RCC 7860 (cell line): ENCODE measurements at regions not wholly inside any gene's neighbourhood (a gene's known extent, or its start where the extent isn't known, plus 50 kb on each side); places are given as distances from the start of the nearest gene placed in this dataset.
"Not testable (repeated sequence)": the region's sequence is repeated elsewhere in the genome, so short reads cannot be mapped to it uniquely, and the experiment has no call there.

Experiments used
- DNase-seq: peaks from one replicate; pipeline ENCODE4 v3.0.0-alpha.2; 2015; ENCODE audit warnings: low spot score
- FAIRE-seq: peaks from 2 replicates; lab custom pipeline; 2012; peaks lifted over from hg19 to GRCh38; lab: Jason Lieb, UNC

- no peak for FAIRE-seq
- DNase-seq = no peak
These were observed 1112.6 kb downstream of the SLC6A15 start for GRCh38 chr12:83800022-83800421.

GRCh38 chr12:83796531-83796930 lies 1109.8 kb downstream of the TMTC2 start:
- FAIRE-seq = no peak

GRCh38 chr12:83793616-83794015 lies 1106.9 kb downstream of the TMTC2 start:
- no peak for DNase-seq
- FAIRE-seq = no peak

More at GRCh38 chr12:83796531-83796930, 1109.8 kb downstream of the TMTC2 start:
- no peak for DNase-seq

- DNase-seq = no peak
- no peak for FAIRE-seq
These were observed 1097.7 kb downstream of the TMTC2 start for GRCh38 chr12:83784298-83784890.

- DNase-seq (no peak), FAIRE-seq (no peak)
These were observed 1092.8 kb downstream of the TMTC2 start for GRCh38 chr12:83779526-83779925.

GRCh38 chr12:83769151-83769550 lies 1082.4 kb downstream of the TMTC2 start:
- no peak for DNase-seq
- FAIRE-seq = no peak

- FAIRE-seq = no peak
- no peak for DNase-seq
These were observed 1081.0 kb downstream of the TMTC2 start for GRCh38 chr12:83767723-83768122.

GRCh38 chr12:83763425-83763824 lies 1076.7 kb downstream of the TMTC2 start:
- DNase-seq = no peak
- FAIRE-seq = no peak

GRCh38 chr12:83759906-83760305 lies 1073.2 kb downstream of the TMTC2 start:
- DNase-seq (no peak), FAIRE-seq (no peak)

- no peak for FAIRE-seq
- no peak for DNase-seq
These were observed 1072.4 kb downstream of the TMTC2 start for GRCh38 chr12:83758888-83759631.

GRCh38 chr12:83753904-83754303 lies 1067.2 kb downstream of the TMTC2 start:
- no peak for DNase-seq
- FAIRE-seq = no peak

- no peak for DNase-seq
- no peak for FAIRE-seq
These were observed 1066.5 kb downstream of the TMTC2 start for GRCh38 chr12:83753205-83753604.

- FAIRE-seq (no peak), DNase-seq (no peak)
These were observed 1052.9 kb downstream of the TMTC2 start for GRCh38 chr12:83739607-83740006.

GRCh38 chr12:83710851-83711250 lies 1024.1 kb downstream of the TMTC2 start:
- no peak for DNase-seq
- FAIRE-seq = no peak

- FAIRE-seq (no peak), DNase-seq (no peak)
These were observed 1023.2 kb downstream of the TMTC2 start for GRCh38 chr12:83709899-83710298.

GRCh38 chr12:83700838-83701237 lies 1014.1 kb downstream of the TMTC2 start:
- DNase-seq (no peak), FAIRE-seq (no peak)

GRCh38 chr12:83696311-83696710 lies 1009.6 kb downstream of the TMTC2 start:
- not testable (repeated sequence) for FAIRE-seq, DNase-seq

- FAIRE-seq (no peak), DNase-seq (no peak)
These were observed 1005.0 kb downstream of the TMTC2 start for GRCh38 chr12:83691730-83692129.

- FAIRE-seq = no peak
- no peak for DNase-seq
These were observed 1003.8 kb downstream of the TMTC2 start for GRCh38 chr12:83690465-83690864.

- FAIRE-seq (no peak), DNase-seq (no peak)
These were observed 1002.6 kb downstream of the TMTC2 start for GRCh38 chr12:83689333-83689732.

- no peak for FAIRE-seq
These were observed 990.1 kb downstream of the TMTC2 start for GRCh38 chr12:83676781-83677295.

GRCh38 chr12:83666690-83667089 lies 980.0 kb downstream of the TMTC2 start:
- DNase-seq (no peak), FAIRE-seq (no peak)

More at GRCh38 chr12:83676781-83677295, 990.1 kb downstream of the TMTC2 start:
- DNase-seq = no peak
